ENCODE measurements at regions not wholly inside any gene's neighbourhood (a gene's known extent, or its start where the extent isn't known, plus 50 kb on each side); places are given as distances from the start of the nearest gene placed in this dataset.

- Histone ChIP-seq H3K4me3 (no peak overlapping the region; the same call in 1 of the 2 replicates), H3K79me2 (ENCODE audit: control insufficient read depth, insufficient read depth, low read length) (peaks cover 28% of the 10 kb centered on the region), H3K9me3 (replicated peaks; ENCODE audit: control insufficient read depth, insufficient read depth, low read length) (no peaks in the 10 kb centered on the region), H3K36me3 (ENCODE audit: control insufficient read depth in 2 of 2, insufficient read depth in 2 of 2, low read length in 1 of 2) (no peaks in the 10 kb centered on the region), H3K27ac (ENCODE audit: control insufficient read depth, insufficient read depth) (no peak overlapping the region; the same call in 1 of the 2 replicates), H3K27me3 (replicated peaks in 1 of 2; ENCODE audit: control insufficient read depth in 2 of 2, insufficient read depth in 2 of 2, low read length in 1 of 2) (no peaks in the 10 kb centered on the region), H4K20me1 (ENCODE audit: control insufficient read depth, insufficient read depth) (no peaks in the 10 kb centered on the region), H3K9ac (ENCODE audit: control insufficient read depth, insufficient read depth, low read length) (no peak overlapping the region), H3K4me1 (ENCODE audit: control insufficient read depth, insufficient read depth, low read length) (peaks cover 7% of the 10 kb centered on the region; the same call in 1 of the 2 replicates), H3K4me2 (ENCODE audit: control insufficient read depth, insufficient read depth) (no peak overlapping the region), H2AFZ (ENCODE audit: control insufficient read depth, low read depth, low read length) (no peak overlapping the region)
- ChIA-PET SMC1A (ENCODE audit: uncharacterized antibody, unreplicated experiment) (interaction anchor here (8.1 kb wide), 1 partner anchor 17 kb away, joined by 96 read pairs; a partner anchor contains a TSS), POLR2A (interaction anchor here (0.7 to 4.0 kb wide), 4 partner anchors 8 to 992 kb away, joined by 3 to 27 read pairs (median 6); a partner anchor contains a TSS), RAD21 (ENCODE audit: unreplicated experiment) (interaction anchor here (0.8 to 2.0 kb wide), 3 partner anchors 9 to 21 kb away, joined by 3 to 9 read pairs (median 3); a partner anchor contains a TSS), CTCF (interaction anchor here (1.4 to 5.4 kb wide), 2 partner anchors 9 to 12 kb away, joined by 7 to 28 read pairs; no protein-coding TSS in a partner anchor)
- FAIRE-seq (no peak), DNase-seq (ENCODE audit: low read depth, low spot score) (no peak), ATAC-seq (no peak)
- intact Hi-C loops (cut with micrococcal nuclease; ENCODE audit: unreplicated experiment) = no loop called here
- WGBS (ENCODE audit: insufficient coverage, insufficient replicate concordance, low lambda C conversion rate, missing lambda C conversion rate) = 53% methylated on average over 2 of the region's 2 CpGs
- in situ Hi-C loops (cut with MboI) = loop anchor here (5.0 kb wide), 1 partner anchor 1116 kb away; a partner anchor contains a TSS
- no TSS peak for BruUV-seq (replicated peaks)
- TF ChIP-seq CEBPB (IDR thresholded peaks at IDR 0.05; ENCODE audit: borderline replicate concordance in 1 of 2, low read depth in 2 of 2, low read length in 2 of 2) = no peak
- no peak for TF ChIP-seq DPF2 (IDR thresholded peaks at IDR 0.05)
- TF ChIP-seq ZNF384 (IDR thresholded peaks at IDR 0.05; ENCODE audit: borderline replicate concordance, low read depth, low read length) = no peak
- TF ChIP-seq PRDM15 (CRISPR knock-in tag; IDR thresholded peaks at IDR 0.05) = no peak
- no peak for TF ChIP-seq KLF5 (IDR thresholded peaks at IDR 0.05; ENCODE audit: partially characterized antibody)
- no peak for TF ChIP-seq ZSCAN29 (IDR thresholded peaks at IDR 0.05)
- no peak for TF ChIP-seq CBFB (IDR thresholded peaks at IDR 0.05; ENCODE audit: low read depth)
- no peak for TF ChIP-seq PML (IDR thresholded peaks at IDR 0.05; ENCODE audit: low read length)
- TF ChIP-seq RB1 (IDR thresholded peaks at IDR 0.05; ENCODE audit: borderline replicate concordance) = no peak
These were observed 99.1 kb upstream of the PRSS16 start for GRCh38 chr6:27148404-27148795.
